GM19240 (cell line): ENCODE measurements at regions not wholly inside any gene's neighbourhood (a gene's known extent, or its start where the extent isn't known, plus 50 kb on each side); places are given as distances from the start of the nearest gene placed in this dataset.

Experiments used
- DNase-seq: peaks from one replicate; pipeline ENCODE4 v3.0.0; 2011; ENCODE audit warnings: low spot score; ENCODE audit not compliant: insufficient read length

DNA sequence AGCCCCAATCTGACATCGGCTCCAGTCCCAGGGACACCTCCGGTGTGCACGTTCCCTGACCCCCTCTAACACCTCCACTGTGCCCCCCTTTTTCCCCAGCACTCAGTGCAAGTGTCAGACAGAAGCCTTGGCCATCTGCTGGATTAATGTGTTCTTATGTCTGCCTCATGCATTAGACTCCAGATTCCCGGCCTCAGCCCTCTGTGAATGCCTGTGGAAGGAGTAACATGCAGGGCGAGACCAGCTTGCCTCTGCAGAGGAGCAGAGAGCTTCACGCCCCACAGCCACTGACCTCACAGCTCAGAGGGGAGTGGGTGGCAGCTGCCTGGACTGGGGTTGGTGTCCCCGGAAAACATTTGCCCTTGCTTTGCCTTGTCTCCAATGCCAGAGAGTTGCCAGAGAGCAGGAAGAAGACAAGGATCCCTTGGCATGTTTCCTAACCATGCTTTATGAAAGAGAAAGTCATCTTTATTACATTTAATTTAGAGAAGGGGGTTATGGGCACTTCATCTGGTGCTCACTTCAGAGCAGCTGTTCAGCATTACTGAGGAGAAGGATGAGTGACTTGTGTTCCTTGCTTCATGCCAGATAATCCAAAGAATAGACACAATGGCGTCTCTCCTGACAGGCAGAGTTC lies 91.6 kb upstream of the CXCL12 start:
- no peak for DNase-seq

DNA sequence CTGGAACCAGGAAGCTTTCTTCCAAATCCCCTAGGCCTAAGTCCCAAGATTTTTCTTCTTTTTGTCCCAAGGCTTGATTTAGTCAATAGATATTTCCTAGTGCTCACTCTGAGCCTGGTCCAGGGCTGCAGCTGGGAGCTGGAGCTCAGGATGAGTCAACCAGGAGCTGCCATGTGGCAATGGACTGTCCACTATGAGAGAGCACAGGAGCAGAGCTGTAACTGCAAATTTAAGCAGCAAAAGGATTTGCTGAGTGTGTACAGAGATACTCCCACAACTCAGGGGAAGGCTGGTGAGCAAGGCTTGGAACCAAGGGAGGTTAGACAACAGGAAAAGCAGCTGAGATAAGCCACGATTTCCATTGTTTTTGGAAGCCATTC lies 92.1 kb upstream of the CXCL12 start:
- no peak for DNase-seq

DNA sequence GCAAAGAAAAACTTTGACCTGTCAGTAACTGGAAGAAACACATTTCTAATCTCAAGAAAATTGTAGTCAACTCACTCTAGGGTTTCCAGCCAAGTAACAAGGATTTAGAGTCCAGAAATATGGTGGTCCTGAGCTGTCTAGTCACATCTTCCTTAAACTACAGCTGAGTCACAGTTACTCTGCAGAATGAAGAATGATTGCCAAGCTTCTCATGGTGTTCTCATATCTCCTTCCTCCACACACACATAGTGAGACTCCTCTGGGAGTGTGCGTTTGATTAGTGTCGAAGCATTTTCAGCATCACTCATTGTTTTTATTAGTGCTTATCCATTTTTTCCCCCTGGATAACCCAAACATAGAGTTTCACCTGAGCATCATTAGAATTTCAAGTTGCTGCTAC lies 93.1 kb upstream of the CXCL12 start:
- DNase-seq, result no peak

DNA sequence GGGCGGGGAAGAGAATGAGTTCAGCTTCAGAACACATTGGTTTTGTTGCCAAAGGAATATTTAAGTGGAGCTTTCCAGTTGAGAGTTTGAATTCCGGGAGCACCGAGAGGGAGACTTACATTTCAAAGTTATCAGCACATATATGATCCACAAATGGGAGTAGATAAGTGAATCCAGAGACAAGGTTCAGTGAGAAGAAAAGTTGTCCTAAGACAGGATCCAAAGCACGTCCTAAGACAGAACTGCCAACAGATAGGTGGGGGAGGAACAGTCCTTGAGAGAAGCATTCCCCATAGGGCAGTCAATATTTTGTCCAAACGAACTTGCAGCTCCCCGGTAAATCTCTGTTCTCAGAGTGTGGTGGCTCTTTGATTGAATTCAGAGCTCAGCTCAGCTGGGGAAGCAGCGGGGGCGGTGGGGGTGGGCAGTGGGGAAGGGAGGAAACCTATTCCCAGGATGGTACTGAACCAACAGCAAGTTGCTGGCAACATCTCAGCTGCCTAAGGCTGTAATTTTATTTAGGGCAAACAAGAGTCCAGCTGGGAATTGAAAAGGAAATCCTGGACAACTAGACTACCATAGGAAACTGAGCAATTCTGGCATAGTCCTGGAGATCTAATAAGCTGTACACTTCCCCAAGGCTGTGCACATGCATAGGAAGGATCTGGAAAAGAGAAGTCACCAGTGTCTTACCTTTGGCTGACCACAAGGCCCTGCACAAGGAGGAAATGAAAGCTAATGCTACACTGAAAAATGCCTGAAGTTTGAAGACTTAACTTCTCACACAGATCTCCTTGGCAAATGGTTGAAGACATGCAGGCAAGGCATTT lies 94.2 kb upstream of the CXCL12 start:
- no peak for DNase-seq

DNA sequence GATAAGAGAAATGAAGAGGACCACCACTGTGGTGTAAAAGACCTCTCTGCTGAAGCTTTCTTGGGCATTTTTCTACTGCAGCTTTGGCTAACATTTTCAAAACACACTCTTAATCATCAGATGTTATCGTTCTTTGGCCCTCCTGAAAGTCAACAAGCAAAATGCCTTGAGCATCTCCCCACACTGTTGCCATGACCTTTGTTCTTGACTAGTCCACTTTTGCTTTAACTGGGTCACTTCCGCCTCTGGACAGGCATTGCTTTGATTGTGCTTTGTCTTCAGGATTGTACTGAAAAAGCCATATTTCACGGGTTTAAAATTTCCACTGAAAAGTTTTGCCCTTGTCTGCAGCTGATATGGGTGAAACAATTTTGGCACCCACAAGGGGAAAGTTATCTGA lies 107.8 kb upstream of the CXCL12 start:
- no peak for DNase-seq

DNA sequence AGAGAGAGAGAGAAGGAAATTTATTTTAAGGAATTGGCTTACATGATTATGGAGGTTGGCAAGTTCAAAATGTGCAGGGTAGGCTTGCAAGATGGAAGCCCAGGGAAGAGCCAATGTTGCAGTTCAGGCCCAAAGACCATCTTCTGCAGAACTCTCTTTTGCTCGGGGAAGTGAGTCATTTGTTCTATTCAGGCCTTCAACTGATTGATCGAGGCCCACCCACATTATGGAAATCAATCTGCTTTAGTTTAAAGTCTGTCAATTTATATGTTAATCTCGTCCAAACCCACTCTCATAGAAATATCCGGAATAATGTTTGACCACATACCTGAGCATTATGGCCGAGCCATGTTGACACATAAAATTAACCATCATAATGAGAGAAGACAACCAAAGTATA lies 113.3 kb upstream of the CXCL12 start:
- no peak for DNase-seq

DNA sequence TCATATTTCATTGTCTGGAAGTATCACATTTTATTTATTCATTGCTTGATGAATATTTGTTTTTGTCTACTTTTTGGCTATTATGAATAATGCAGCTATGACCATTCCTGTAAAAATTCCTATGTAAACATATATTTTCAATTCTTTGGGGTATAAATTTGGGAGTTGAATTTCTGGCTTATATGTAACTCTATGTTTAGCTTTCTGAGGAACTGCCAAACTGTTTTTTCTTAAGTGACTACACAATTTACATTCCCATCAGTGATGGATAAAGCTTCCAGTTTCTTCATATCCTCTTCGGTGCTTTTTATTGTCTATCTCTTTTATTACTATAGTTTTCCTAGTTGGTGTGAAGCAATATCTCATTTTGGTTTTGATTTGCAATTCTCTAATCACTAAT lies 115.6 kb upstream of the CXCL12 start:
- DNase-seq, result no peak

DNA sequence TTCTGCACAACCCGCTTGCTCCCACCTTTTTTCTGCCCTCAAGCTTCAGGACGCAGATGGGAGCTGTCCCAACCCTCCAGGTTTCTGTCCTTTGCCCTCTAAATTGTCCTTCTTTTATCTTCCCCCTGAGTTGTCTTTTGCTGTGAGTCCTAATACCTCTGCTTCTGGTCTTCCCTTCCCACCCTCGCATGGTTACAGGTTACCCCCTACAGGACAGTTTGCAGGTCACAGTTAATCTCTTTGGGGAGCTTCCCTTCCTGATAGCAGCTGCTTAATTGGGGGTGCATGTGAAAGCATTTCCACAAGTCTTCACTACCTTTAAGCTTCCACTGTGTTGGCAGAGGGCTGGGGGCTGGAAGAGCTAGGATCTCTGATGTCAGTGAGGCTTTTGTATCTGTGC lies 121.5 kb upstream of the CXCL12 start:
- no peak for DNase-seq

DNA sequence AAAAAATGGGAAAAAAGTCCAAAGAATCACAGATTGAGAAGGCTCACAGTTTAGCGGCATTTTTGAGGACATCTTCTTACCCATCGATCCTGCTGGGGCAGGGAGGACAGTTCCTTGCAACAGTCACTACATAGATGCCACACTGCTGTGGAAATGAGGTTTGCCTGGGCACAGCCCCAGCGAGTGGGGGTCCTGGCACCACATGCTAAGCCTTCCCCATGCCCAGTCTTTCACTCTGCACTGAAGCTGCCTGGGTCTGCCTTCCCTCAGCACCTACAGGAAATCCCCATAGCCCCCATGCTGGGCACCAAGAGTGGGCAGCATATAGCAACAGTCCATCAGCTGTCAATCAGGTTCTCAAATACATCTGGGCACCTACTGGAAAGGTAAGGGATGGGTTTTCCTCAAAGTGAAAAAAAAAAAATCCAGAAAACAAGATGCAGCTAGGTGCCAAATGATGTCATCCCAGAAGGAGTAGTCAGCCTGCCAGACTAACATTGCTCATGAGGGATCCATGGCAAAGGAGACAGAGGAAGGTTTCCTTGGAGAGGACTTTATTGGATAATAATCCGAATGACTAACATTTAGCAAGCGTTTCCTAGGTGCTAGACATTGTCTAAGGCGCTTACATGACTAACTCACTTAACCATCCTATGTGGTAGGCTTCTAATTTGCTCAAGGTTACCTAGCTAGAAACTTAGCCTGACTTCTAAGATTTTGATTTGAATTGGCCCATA lies 125.7 kb upstream of the CXCL12 start:
- no peak for DNase-seq

DNA sequence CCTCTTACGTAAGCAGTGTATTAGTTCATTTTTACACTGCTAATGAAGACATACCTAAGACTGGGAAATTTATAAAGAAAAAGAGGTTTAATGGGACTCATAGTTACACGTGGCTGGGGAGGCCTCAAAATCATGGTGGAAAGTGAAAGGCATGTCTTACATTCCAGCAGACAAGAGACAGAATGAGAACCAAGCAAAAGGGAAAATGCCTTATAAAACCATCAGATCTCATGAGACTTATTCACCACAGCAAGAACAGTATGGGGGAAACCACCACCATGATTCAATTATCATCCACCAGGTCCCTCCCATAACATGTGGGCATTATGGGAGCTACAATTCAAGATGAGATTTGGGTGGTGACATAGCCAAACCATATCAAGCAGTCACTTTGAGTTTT lies 126.3 kb upstream of the CXCL12 start:
- no peak for DNase-seq

DNA sequence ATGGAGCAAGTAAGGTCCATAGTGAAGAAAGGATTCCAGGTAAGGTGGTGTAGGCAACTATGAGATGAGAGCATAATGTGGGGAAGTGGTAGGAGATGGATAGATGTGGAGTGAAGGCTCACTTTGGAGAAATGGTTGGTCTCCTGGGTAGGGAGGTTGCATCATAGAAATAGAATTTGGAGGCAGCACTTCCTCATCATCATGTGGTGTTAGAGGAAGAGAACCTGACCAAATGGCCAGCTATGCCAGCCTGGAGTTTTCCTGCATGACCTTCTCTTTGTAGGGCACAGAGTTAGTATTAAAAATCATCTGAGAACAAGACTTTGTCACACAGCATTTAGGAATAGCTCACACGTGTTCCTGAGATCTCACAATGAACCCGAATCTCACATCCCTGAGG lies 126.7 kb upstream of the CXCL12 start:
- DNase-seq, result no peak

DNA sequence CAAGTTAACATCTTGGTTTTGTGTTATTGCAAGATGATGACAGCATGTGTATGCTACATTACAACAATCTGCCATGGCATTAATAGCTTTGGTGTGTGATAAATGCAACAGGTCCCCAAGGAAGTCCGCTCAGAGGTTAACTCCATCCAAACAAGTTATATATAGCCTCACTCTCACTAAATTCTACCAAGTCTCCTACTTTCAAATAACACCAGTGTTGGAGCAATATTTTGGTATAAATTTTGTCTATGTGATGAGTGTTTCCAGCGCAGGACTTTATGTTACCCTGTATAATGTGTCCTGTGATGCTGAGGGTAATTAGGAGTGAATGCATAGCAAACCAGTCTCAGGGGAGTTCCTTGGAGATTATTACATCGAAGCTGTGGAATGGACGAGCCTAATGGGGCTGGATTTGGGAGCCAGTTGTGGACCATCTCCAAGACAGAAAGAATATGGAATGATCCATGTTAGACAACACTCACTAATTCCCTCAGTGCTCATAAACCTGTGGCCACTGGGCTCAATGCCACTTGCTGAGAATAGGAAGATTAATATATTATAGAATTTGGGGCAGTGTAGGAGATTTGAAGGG lies 127.6 kb upstream of the CXCL12 start:
- DNase-seq, result no peak

DNA sequence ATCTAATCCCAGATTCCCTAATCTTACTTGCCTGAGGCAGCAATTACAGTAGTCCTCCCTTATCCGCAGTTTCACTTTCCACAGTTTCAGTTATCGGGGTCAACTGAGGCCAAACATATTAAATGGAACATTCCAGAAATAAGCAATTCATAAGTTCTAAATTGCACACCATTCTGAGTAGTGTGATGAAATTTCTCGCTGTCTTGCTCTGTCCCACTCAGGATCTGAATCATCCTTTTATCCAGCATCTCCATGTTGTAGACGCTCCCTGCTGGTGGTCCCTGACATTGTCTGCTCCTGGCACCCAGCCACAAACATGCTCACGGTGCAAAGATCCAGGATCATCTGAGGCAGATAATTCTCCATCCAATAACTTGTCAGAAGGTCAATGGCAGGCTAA lies 128.7 kb upstream of the CXCL12 start:
- DNase-seq, result no peak

DNA sequence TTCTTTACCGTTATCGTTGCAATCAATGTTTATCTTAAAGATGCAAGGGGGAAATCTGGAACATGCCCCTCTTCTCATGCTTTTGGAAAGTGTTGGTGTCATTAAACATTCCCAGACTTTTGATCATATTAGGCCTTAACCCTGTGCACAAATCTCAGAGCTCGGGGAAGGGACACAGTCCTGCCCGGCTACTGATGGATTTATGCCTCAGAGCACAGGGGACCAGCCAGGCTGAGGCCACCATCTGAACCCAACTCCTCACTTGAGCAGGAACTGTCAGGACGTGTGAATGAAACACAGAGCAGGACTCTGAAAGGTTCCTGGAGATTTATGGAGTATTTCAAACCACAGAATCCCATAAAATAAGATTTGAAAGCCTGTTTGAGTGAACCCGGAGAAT lies 132.0 kb upstream of the CXCL12 start:
- no peak for DNase-seq

DNA sequence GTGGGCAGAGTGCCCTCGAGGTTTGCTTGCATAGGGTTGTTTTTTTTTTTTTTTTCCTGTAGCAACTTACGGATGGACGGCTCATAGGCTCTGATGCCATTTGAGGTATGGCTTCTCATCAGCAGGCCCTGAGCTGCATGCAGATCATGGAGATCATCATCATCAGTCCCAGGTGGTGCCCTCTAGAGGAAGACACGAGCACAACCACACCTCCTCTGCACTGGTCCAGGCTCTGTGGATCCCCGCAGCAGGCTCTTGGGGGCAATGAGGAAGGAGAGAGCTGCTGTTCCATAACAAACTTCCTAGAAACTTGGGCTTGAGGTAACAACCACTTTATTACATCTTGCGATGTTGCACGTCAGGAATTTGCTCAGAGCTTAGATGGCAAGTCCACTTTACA lies 132.7 kb upstream of the CXCL12 start:
- DNase-seq, result no peak

DNA sequence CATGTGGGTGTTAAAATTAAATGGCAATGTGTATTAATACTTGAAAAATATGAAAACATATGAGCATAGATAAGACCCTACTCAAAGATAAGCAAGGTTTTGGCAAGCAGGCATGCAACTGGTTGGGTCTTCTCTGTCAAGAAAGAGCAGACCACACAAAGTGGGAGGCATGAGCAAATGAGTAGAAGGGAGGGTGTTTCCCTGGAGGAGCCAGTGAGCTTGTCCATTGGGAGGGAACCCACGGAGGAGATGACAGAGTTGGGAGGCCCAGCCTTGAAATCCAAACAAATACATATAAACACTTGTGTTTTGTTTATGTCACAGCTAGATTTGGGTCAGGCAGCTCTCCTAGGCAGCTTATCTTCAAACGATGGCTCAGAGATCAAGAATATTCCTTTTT lies 134.5 kb upstream of the CXCL12 start:
- no peak for DNase-seq

DNA sequence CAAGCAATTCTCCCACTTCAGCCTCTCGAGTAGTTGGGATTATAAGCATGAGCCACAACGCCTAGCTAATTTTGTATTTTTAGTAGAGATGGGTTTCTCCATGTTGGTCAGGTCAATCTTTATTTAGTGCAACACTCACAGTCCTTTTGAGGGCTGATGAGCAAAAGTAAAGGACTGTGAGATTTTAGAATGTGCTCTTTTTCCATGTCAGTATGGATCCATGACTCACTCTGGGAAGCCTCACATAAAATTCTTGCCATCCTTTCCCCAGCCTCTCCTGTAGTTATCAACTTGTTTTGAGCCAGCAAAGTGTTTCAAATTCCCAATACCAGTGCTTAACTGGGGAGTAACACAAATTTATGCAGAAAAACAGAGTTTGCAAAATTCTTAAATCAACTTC lies 135.8 kb upstream of the CXCL12 start:
- no peak for DNase-seq

DNA sequence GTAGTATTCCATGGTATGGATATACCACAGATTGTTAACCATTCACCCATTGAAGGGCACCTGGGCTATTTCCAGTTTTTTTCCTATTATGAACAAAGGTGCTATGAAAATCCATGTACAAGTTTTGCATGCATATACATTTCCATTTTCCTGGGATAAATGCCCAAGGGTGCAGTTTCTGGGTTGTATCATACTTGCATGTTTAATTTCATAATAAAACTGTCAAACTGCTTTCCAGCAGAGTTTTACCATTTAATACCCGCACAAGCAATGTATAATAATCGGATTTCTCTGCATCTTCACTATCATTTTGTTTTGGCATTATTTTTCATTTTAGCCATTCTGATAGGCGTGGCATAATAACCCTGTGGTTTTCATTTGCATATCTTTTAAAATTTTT lies 154.3 kb upstream of the CXCL12 start:
- no peak for DNase-seq

DNA sequence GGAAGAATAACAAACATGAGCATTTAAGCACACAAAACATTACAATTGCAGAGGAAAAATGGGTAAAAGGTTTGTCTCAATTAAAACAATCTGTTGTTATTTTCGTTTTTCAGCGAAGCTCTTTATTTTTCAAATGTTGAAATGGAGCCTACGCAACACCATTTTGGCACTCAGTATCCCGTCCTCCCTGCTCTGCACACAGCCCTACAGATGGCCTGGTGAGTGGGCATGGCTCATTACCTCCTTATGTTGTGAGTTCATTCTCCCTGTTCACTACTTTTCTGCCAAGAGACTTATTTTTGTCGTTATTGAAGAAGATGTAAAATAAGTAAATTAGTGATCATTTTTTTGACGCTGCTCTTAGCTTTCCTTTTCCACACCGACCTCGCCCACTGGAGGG lies 167.8 kb upstream of the CXCL12 start:
- DNase-seq, result no peak

DNA sequence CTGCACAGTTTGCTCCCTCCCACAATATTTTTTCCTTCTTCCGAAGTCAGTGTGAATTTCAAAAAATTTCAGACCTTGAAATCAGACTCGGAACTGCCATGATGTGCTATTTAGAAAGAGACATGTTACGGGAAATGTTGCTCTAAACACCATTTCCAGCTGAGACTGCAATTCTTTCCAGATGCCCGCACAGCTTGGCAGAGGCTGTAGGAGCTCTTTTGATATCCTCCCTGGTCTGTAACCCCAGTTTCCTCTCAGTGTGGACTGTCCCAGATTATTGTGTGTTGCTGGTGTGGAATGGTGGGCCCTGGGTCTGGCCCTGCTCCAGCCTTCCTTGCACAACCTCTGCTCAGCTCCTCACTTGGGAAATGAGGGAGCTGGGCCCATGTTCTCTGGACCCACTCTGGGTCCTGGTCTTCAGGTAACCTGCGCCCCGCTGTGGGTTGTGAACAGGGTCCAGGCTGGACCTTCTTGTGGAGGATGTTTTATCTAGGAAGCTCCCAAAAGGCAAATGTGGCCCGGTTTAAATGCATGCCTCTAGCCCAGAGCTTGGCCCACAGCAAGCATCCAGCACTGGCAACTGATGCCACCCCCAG lies 172.8 kb upstream of the CXCL12 start:
- DNase-seq, result no peak

DNA sequence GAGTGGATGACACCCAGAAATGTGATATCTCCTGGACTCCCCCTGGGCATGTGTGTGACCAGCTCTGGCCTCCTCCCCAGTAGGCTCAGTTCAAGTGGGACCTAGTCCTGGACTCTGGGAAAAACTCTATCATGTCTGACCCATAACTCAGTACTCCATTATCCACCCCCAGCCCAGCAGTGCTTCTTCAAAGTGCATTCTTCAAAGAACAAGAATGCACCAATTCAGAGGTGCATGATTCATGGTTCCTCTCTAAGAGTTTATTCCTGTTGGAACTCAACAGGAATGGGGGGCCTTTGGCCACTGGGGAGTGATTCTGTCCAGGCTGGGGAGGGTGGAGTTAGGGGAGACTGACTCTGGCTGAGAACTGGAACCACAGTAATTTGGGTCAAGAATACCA lies 173.6 kb upstream of the CXCL12 start:
- no peak for DNase-seq

DNA sequence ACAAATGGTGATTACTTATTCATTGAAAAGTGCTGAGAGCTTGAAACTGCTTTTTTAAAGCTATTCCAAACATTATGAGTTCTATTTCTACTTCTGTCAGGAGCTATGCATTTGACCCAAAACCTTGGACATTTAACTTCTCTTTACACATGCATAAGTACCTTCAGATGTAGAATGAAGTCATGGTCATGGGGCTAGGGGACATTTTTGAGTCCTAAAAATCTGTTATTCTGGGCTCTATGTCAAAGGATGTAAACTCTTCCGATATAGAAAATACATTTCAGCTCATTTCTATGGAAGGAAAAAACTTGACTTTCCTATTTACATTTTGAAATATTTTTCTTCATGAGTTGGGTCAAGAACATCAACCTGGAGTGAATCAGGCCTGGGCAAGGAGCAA lies 179.5 kb upstream of the CXCL12 start:
- no peak for DNase-seq
